IMR-90 (cell line): ENCODE measurements at regions not wholly inside any gene's neighbourhood (a gene's known extent, or its start where the extent isn't known, plus 50 kb on each side); places are given as distances from the start of the nearest gene placed in this dataset.

Source experiments
- ATAC-seq: fragments of 200-7000 bp; cut with Tn5 transposase; 2 replicates; pipeline ENCODE4 v1.9.1; 2020; ENCODE audit warnings: low read depth, mild to moderate bottlenecking, moderate library complexity
- BruUV-seq: library from RNA; stranded (reverse); fragments of 400-500 nt; replicated peaks from 2 replicates; lab custom pipeline; 2021; lab: Mats Ljungman, UMichigan
- CTCF ChIA-PET: fragments of 300-600 bp; formaldehyde crosslinking; extraction: SDS; loops from one replicate; lab custom pipeline; 2021; ENCODE audit warnings: antibody characterized with exemption; lab: Yijun Ruan, JAX
- POLR2A ChIA-PET: fragments of 300-600 bp; sonication (Branson Sonifier 250); formaldehyde crosslinking; loops from one replicate; lab custom pipeline; 2022; ENCODE audit warnings: antibody characterized with exemption; ENCODE audit not compliant: unreplicated experiment; lab: Charles Lee
- DNase-seq: peaks from one replicate; pipeline ENCODE4 v3.0.0; 2013
- H2AFZ ChIP-seq: replicated peaks from 2 replicates; pipeline ENCODE3; 2013; ENCODE audit warnings: low read length, mild to moderate bottlenecking; ENCODE audit not compliant: poor library complexity
- H2AK5ac ChIP-seq: 2 replicates; pipeline ENCODE4 v1.6.1; 2013; ENCODE audit warnings: low read depth, low read length, inconsistent platforms
- H2AK9ac ChIP-seq: replicated peaks from 2 replicates; pipeline ENCODE3; 2013; ENCODE audit warnings: mild to moderate bottlenecking, low read depth, low read length, moderate library complexity; ENCODE audit not compliant: poor library complexity
- H2BK120ac ChIP-seq: 2 replicates; pipeline ENCODE4 v1.6.1; 2013; ENCODE audit warnings: low read depth, low read length, inconsistent platforms
- H2BK15ac ChIP-seq: 3 replicates; pipeline ENCODE4 v1.6.1; 2013; ENCODE audit warnings: low read depth, low read length, inconsistent platforms
- H2BK20ac ChIP-seq: 2 replicates; pipeline ENCODE4 v1.6.1; 2013; ENCODE audit warnings: low read depth, mild to moderate bottlenecking, inconsistent platforms, low read length, moderate library complexity
- H2BK5ac ChIP-seq: 2 replicates; pipeline ENCODE4 v1.6.1; 2013; ENCODE audit warnings: mild to moderate bottlenecking, low read depth, low read length, inconsistent platforms; ENCODE audit not compliant: poor library complexity, severe bottlenecking
- H3K14ac ChIP-seq: replicated peaks from 2 replicates; pipeline ENCODE4 v1.6.1; 2013; ENCODE audit warnings: low read depth, low read length, inconsistent platforms
- H3K18ac ChIP-seq: 2 replicates; pipeline ENCODE4 v1.6.1; 2013; ENCODE audit warnings: low read depth, low read length, control low read depth
- H3K23ac ChIP-seq: 2 replicates; pipeline ENCODE4 v1.6.1; 2013; ENCODE audit warnings: low read depth, low read length, inconsistent platforms
- H3K27ac ChIP-seq: 2 replicates; pipeline ENCODE4 v1.5.1; 2013; ENCODE audit warnings: mild to moderate bottlenecking, control low read depth, low read length; ENCODE audit not compliant: insufficient read depth
- H3K27me3 ChIP-seq: 2 replicates; pipeline ENCODE4 v1.6.1; 2013; ENCODE audit warnings: low read length; ENCODE audit not compliant: control insufficient read depth, insufficient read depth
- H3K36me3 ChIP-seq: 2 replicates; pipeline ENCODE4 v1.6.1; 2013; ENCODE audit warnings: low read length, mixed read lengths; ENCODE audit not compliant: control insufficient read depth, insufficient read depth
- H3K4ac ChIP-seq: 2 replicates; pipeline ENCODE4 v1.6.1; 2013; ENCODE audit warnings: low read depth, low read length, inconsistent platforms
- H3K4me1 ChIP-seq: 2 replicates; pipeline ENCODE4 v1.6.1; 2013; ENCODE audit warnings: low read length, mixed read lengths; ENCODE audit not compliant: control insufficient read depth, insufficient read depth
- H3K4me2 ChIP-seq: 2 replicates; pipeline ENCODE4 v1.6.1; 2013; ENCODE audit warnings: low read depth, mild to moderate bottlenecking, control low read depth, low read length, moderate library complexity
- H3K4me3 ChIP-seq: 2 replicates; pipeline ENCODE4 v1.5.1; 2013; ENCODE audit warnings: low read depth, mild to moderate bottlenecking, control low read depth, low read length, moderate library complexity; ENCODE audit not compliant: insufficient read depth
- H3K56ac ChIP-seq: 2 replicates; pipeline ENCODE4 v1.6.1; 2013; ENCODE audit warnings: low read length, inconsistent platforms; ENCODE audit not compliant: insufficient read depth; ENCODE audit errors: extremely low read depth
- H3K79me1 ChIP-seq, 2 experiments: 2 replicates each; pipeline ENCODE4 v1.6.1; 2013; ENCODE audit warnings: low read length in 2 of 2, inconsistent platforms in 1 of 2, low read depth in 1 of 2
- H3K9ac ChIP-seq: 2 replicates; pipeline ENCODE4 v1.6.1; 2013; ENCODE audit warnings: low read depth, low read length, control low read depth
- H3K9me1 ChIP-seq: 2 replicates; pipeline ENCODE4 v1.6.1; 2013; ENCODE audit warnings: low read length, inconsistent platforms; ENCODE audit not compliant: insufficient read depth
- H3K9me3 ChIP-seq: 2 replicates; pipeline ENCODE4 v1.6.1; 2013; ENCODE audit warnings: low read length; ENCODE audit not compliant: control insufficient read depth, insufficient read depth
- H4K20me1 ChIP-seq: 2 replicates; pipeline ENCODE4 v1.6.1; 2013; ENCODE audit warnings: low read length, inconsistent platforms; ENCODE audit not compliant: insufficient read depth
- H4K5ac ChIP-seq: 2 replicates; pipeline ENCODE4 v1.6.1; 2013; ENCODE audit warnings: mild to moderate bottlenecking, low read depth, low read length, control low read depth
- H4K8ac ChIP-seq, 2 experiments: 2 replicates each; pipeline ENCODE4 v1.6.1; 2013; ENCODE audit warnings: low read depth in 2 of 2, low read length in 2 of 2, control low read depth in 1 of 2, inconsistent platforms in 1 of 2
- H4K91ac ChIP-seq: 2 replicates; pipeline ENCODE4 v1.6.1; 2013; ENCODE audit warnings: low read depth, low read length, inconsistent platforms; ENCODE audit not compliant: insufficient read depth
- FOS ChIP-seq: fragments of 150-350 bp; IDR thresholded peaks from 2 replicates; pipeline ENCODE4 v1.6.1; 2016; ENCODE audit warnings: low read depth, low read length
- MAZ ChIP-seq: IDR thresholded peaks from 2 replicates; pipeline ENCODE4 v1.6.1; 2012; ENCODE audit warnings: low read depth, mild to moderate bottlenecking, low read length, improper control_type of control experiment, moderate library complexity, borderline replicate concordance
- NFE2L2 ChIP-seq: fragments of 150-350 bp; IDR thresholded peaks from 2 replicates; pipeline ENCODE4 v1.6.1; 2016; ENCODE audit warnings: low read depth, mild to moderate bottlenecking, low read length
- RFX5 ChIP-seq: IDR thresholded peaks from 2 replicates; pipeline ENCODE4 v1.8.0; 2012; ENCODE audit warnings: low read depth, mild to moderate bottlenecking, low read length, moderate library complexity
- SMC3 ChIP-seq: fragments of 150-350 bp; IDR thresholded peaks from 2 replicates; pipeline ENCODE4 v1.6.1; 2016; ENCODE audit warnings: low read depth, mild to moderate bottlenecking, antibody characterized with exemption, low read length, moderate library complexity
- USF2 ChIP-seq: fragments of 150-350 bp; IDR thresholded peaks from 2 replicates; pipeline ENCODE4 v1.6.1; 2017; ENCODE audit warnings: mild to moderate bottlenecking, antibody characterized with exemption, low read length, low read depth
- WGBS, 2 experiments: methylation state at CpG; one replicate each; pipeline versions ENCODE4 v1.1.5 to v1.1.7; 2013; ENCODE audit warnings: missing lambda C conversion rate in 2 of 2; ENCODE audit not compliant: insufficient read length in 1 of 2; ENCODE audit errors: extremely low coverage in 2 of 2; 5-methylcytosine and 5-hydroxymethylcytosine counted together
- dilution Hi-C: fragments of 300-500 bp; cut with HindIII; formaldehyde crosslinking; loops from one replicate; pipeline ENCODE4 v1.14.3; 2018; ENCODE audit warnings: low sequenced_read_pairs; ENCODE audit not compliant: unreplicated experiment
- in situ Hi-C: fragments of 300-500 bp; cut with MboI; formaldehyde crosslinking; loops from 3 replicates; pipeline ENCODE4 v1.14.3; 2019; ENCODE audit warnings: low sequenced_read_pairs, inconsistent platforms, mixed read lengths
- intact Hi-C: fragments of 100-400 bp; cut with micrococcal nuclease; formaldehyde crosslinking; loops from 2 replicates; pipeline ENCODE4 v1.10.0; 2022

- WGBS, 2 experiments: 73% methylated on average over 3 of the region's 14 CpGs; no CpG with 5 or more reads in 1 of the 2 experiments
- no peak for ATAC-seq
- H4K5ac ChIP-seq: no peak overlapping the region
These were observed 107.6 kb downstream of the ZIC5 start for GRCh38 chr13:99863789-99864626.

More at GRCh38 chr13:99863789-99864626, 107.6 kb downstream of the ZIC5 start:
- H3K4me2 ChIP-seq: no peak overlapping the region
- H2BK5ac ChIP-seq: no peak overlapping the region
- POLR2A ChIA-PET: no interaction called here
- H3K4me3 ChIP-seq: no peak overlapping the region
- no peak overlapping the region for H2AFZ ChIP-seq
- no peak for TF ChIP-seq FOS
- no peak for TF ChIP-seq MAZ
- TF ChIP-seq RFX5: no peak
- no peak for TF ChIP-seq NFE2L2
- TF ChIP-seq SMC3: no peak
- no peak for TF ChIP-seq USF2
- intact Hi-C loops (no loop called here), dilution Hi-C loops (no loop called here), in situ Hi-C loops (no loop called here)
- peaks cover 12% of the 10 kb centered on the region for H3K27me3 ChIP-seq
- no peak overlapping the region for H3K14ac ChIP-seq
- CTCF ChIA-PET: no interaction called here
- no peaks in the 10 kb centered on the region for H4K20me1 ChIP-seq
- no peak overlapping the region for H2AK9ac ChIP-seq
- H3K9me3 ChIP-seq: no peaks in the 10 kb centered on the region
- no peaks in the 10 kb centered on the region for H3K9me1 ChIP-seq
- no peak overlapping the region for H4K91ac ChIP-seq
- no peak overlapping the region for H2BK20ac ChIP-seq
- no peaks in the 10 kb centered on the region for H3K79me1 ChIP-seq
- H4K8ac ChIP-seq: no peak overlapping the region
- no peak overlapping the region for H3K56ac ChIP-seq
- H2BK15ac ChIP-seq: no peak overlapping the region
- no peak overlapping the region for H3K9ac ChIP-seq
- no peak overlapping the region for H2BK120ac ChIP-seq
- H3K18ac ChIP-seq: no peak overlapping the region
- no peak overlapping the region for H3K23ac ChIP-seq
- H3K4ac ChIP-seq: no peak overlapping the region
- no TSS peak for BruUV-seq
- H3K4me1 ChIP-seq: no peaks in the 10 kb centered on the region
- DNase-seq: no peak
- H3K36me3 ChIP-seq: no peaks in the 10 kb centered on the region
- no peak overlapping the region for H3K27ac ChIP-seq
- H2AK5ac ChIP-seq: no peak overlapping the region
